ENCODE measurements at regions not wholly inside any gene's neighbourhood (a gene's known extent, or its start where the extent isn't known, plus 50 kb on each side); places are given as distances from the start of the nearest gene placed in this dataset.

GRCh38 chr1:223057569-223058093, 85.4 kb downstream of the TLR5 start:
- Histone ChIP-seq H3K27ac (no peak overlapping the region), H3K9me3 (ENCODE audit: severe bottlenecking) (no peaks in the 10 kb centered on the region), H3K27me3 (ENCODE audit: insufficient read depth, low read depth, severe bottlenecking) (no peaks in the 10 kb centered on the region), H3K4me3 (ENCODE audit: low read depth, low read length) (no peak overlapping the region), H3K36me3 (no peaks in the 10 kb centered on the region)
- no peak for TF ChIP-seq CTCF (IDR thresholded peaks at IDR 0.05; ENCODE audit: low read depth, low read length)
- no peak for DNase-seq

Measured in WERI-Rb-1 (cell line).